HG03575 (cell line): ENCODE measurements at regions not wholly inside any gene's neighbourhood (a gene's known extent, or its start where the extent isn't known, plus 50 kb on each side); places are given as distances from the start of the nearest gene placed in this dataset.
"Not testable (repeated sequence)": the region's sequence is repeated elsewhere in the genome, so short reads cannot be mapped to it uniquely, and the experiment has no call there.

Source experiments
- ATAC-seq: cut with Tn5 transposase; IDR thresholded peaks from one replicate; pipeline ENCODE4 v1.9.1; 2021; ENCODE audit not compliant: unreplicated experiment, insufficient number of reproducible peaks, low FRiP score; ENCODE audit errors: extremely low read depth

- ATAC-seq = no peak
Measured at GRCh38 chr6:85066266-85066665, 301.9 kb upstream of the TBX18 start.

GRCh38 chr6:85065831-85066230 is 301.4 kb upstream of the TBX18 start:
- no peak for ATAC-seq

- ATAC-seq = no peak
Measured at GRCh38 chr6:85063611-85064010, 299.2 kb upstream of the TBX18 start.

GRCh38 chr6:85062884-85063283 is 298.5 kb upstream of the TBX18 start:
- no peak for ATAC-seq

- ATAC-seq = no peak
Measured at GRCh38 chr6:85058806-85059205, 294.4 kb upstream of the TBX18 start.

GRCh38 chr6:85050149-85050548 is 285.8 kb upstream of the TBX18 start:
- ATAC-seq = no peak

GRCh38 chr6:85049282-85049681 is 284.9 kb upstream of the TBX18 start:
- ATAC-seq = no peak

- ATAC-seq = no peak
Measured at GRCh38 chr6:85047818-85048217, 283.4 kb upstream of the TBX18 start.

GRCh38 chr6:85045767-85046166 is 281.4 kb upstream of the TBX18 start:
- ATAC-seq = not testable (repeated sequence)

- no peak for ATAC-seq
Measured at GRCh38 chr6:85044361-85044760, 280.0 kb upstream of the TBX18 start.

GRCh38 chr6:85041376-85041775 is 277.0 kb upstream of the TBX18 start:
- no peak for ATAC-seq

- no peak for ATAC-seq
Measured at GRCh38 chr6:85037221-85037620, 272.8 kb upstream of the TBX18 start.

GRCh38 chr6:85035766-85036165 is 271.4 kb upstream of the TBX18 start:
- no peak for ATAC-seq

GRCh38 chr6:85033547-85033946 is 269.1 kb upstream of the TBX18 start:
- no peak for ATAC-seq

- ATAC-seq = no peak
Measured at GRCh38 chr6:85026021-85026420, 261.6 kb upstream of the TBX18 start.

- ATAC-seq = no peak
Measured at GRCh38 chr6:85023721-85024120, 259.3 kb upstream of the TBX18 start.

GRCh38 chr6:85017352-85017751 is 253.0 kb upstream of the TBX18 start:
- no peak for ATAC-seq

GRCh38 chr6:85016726-85017125 is 252.3 kb upstream of the TBX18 start:
- no peak for ATAC-seq

GRCh38 chr6:85015396-85015990 is 251.1 kb upstream of the TBX18 start:
- ATAC-seq = no peak

GRCh38 chr6:85010865-85011264 is 246.5 kb upstream of the TBX18 start:
- ATAC-seq = no peak

GRCh38 chr6:85008296-85009009 is 244.1 kb upstream of the TBX18 start:
- ATAC-seq = no peak
